Keratinocyte (primary cell): ENCODE measurements at regions not wholly inside any gene's neighbourhood (a gene's known extent, or its start where the extent isn't known, plus 50 kb on each side); places are given as distances from the start of the nearest gene placed in this dataset.

Source experiments
- DNase-seq: peaks from one replicate; pipeline ENCODE4 v3.0.0-alpha.2; 2011; ENCODE audit warnings: low read depth, missing footprints, low spot score
- FAIRE-seq: peaks from 2 replicates; lab custom pipeline; 2011; peaks lifted over from hg19 to GRCh38; lab: Jason Lieb, UNC
- H2AFZ ChIP-seq: 2 replicates; pipeline ENCODE4 v1.6.0; 2012; ENCODE audit warnings: low read length, control low read depth, inconsistent platforms; ENCODE audit not compliant: control insufficient read depth
- H3K27ac ChIP-seq: 2 replicates; pipeline ENCODE4 v1.5.1; 2011; ENCODE audit warnings: low read length; ENCODE audit not compliant: control insufficient read depth, insufficient read depth
- H3K27me3 ChIP-seq: 3 replicates; pipeline ENCODE4 v1.6.0; 2011; ENCODE audit warnings: low read length; ENCODE audit not compliant: control insufficient read depth, insufficient read depth; ENCODE audit errors: extremely low read depth
- H3K36me3 ChIP-seq, 2 experiments: 2 replicates in 1 of 2; 3 replicates in 1 of 2; pipeline ENCODE4 v1.5.1; 2011; ENCODE audit warnings: low read length in 2 of 2, mild to moderate bottlenecking in 1 of 2; ENCODE audit not compliant: control insufficient read depth in 2 of 2, insufficient read depth in 2 of 2; ENCODE audit errors: extremely low read depth in 1 of 2
- H3K4me1 ChIP-seq: 3 replicates; pipeline ENCODE4 v1.5.1; 2011; ENCODE audit warnings: low read length; ENCODE audit not compliant: control insufficient read depth, insufficient read depth; ENCODE audit errors: extremely low read depth
- H3K4me2 ChIP-seq: 3 replicates; pipeline ENCODE4 v1.6.0; 2011; ENCODE audit warnings: low read depth, low read length; ENCODE audit not compliant: control insufficient read depth, insufficient read depth; ENCODE audit errors: extremely low read depth
- H3K4me3 ChIP-seq, 3 experiments: fragments of 200-600 bp in 1 of 3; sonication (generic) in 1 of 3; 2 replicates in 2 of 3; 3 replicates in 1 of 3; pipeline ENCODE4 v1.5.1; 2011 to 2016; ENCODE audit warnings: low read length in 3 of 3, mild to moderate bottlenecking in 3 of 3, control low read depth in 2 of 3, inconsistent platforms in 1 of 3, low read depth in 1 of 3, mixed read lengths in 1 of 3, mixed run types in 1 of 3, moderate library complexity in 1 of 3; ENCODE audit not compliant: control insufficient read depth in 2 of 3, insufficient read depth in 2 of 3; ENCODE audit errors: extremely low read depth in 1 of 3
- H3K79me2 ChIP-seq: 2 replicates; pipeline ENCODE4 v1.6.0; 2012; ENCODE audit warnings: low read length; ENCODE audit not compliant: control insufficient read depth, insufficient read depth
- H3K9ac ChIP-seq: 3 replicates; pipeline ENCODE4 v1.6.0; 2011; ENCODE audit warnings: low read length; ENCODE audit not compliant: control insufficient read depth, insufficient read depth; ENCODE audit errors: extremely low read depth
- H3K9me1 ChIP-seq: 3 replicates; pipeline ENCODE4 v1.6.0; 2011; ENCODE audit warnings: low read length; ENCODE audit not compliant: control insufficient read depth, insufficient read depth; ENCODE audit errors: extremely low read depth
- H3K9me3 ChIP-seq: 2 replicates; pipeline ENCODE4 v1.5.1; 2012; ENCODE audit warnings: low read depth, low read length; ENCODE audit not compliant: control insufficient read depth
- H4K20me1 ChIP-seq: 3 replicates; pipeline ENCODE4 v1.6.0; 2011; ENCODE audit warnings: low read length; ENCODE audit not compliant: control insufficient read depth, insufficient read depth; ENCODE audit errors: extremely low read depth
- CTCF ChIP-seq, 3 experiments: IDR thresholded peaks in 1 of 3; conservative IDR thresholded peaks in 1 of 3; optimal IDR thresholded peaks in 1 of 3; 2 replicates in 2 of 3; 3 replicates in 1 of 3; pipeline versions ENCODE3 to v1.5.1; 2011; ENCODE audit warnings: low read length in 3 of 3, mild to moderate bottlenecking in 3 of 3, moderate library complexity in 2 of 3, control low read depth in 1 of 3, inconsistent platforms in 1 of 3; ENCODE audit not compliant: insufficient read depth in 2 of 3; ENCODE audit errors: extremely low read depth in 1 of 3
- EZH2 ChIP-seq: IDR thresholded peaks from one replicate; pipeline ENCODE4 v1.6.1; 2012; ENCODE audit warnings: inconsistent platforms, mild to moderate bottlenecking, low read length, moderate library complexity
- dilution Hi-C: fragments of 300-500 bp; cut with MboI; formaldehyde crosslinking; loops from one replicate; pipeline ENCODE4 v1.7.0; 2020; ENCODE audit warnings: low sequenced_read_pairs; ENCODE audit not compliant: extremely low pct_ligation_motif_present

- H3K4me3 ChIP-seq = no peak overlapping the region
- H3K79me2 ChIP-seq = no peaks in the 10 kb centered on the region
- FAIRE-seq (no peak), DNase-seq (no peak)
- no peaks in the 10 kb centered on the region for H3K4me1 ChIP-seq
- no peak overlapping the region for H3K4me2 ChIP-seq
- no peak overlapping the region for H3K9ac ChIP-seq
- H3K9me3 ChIP-seq = no peaks in the 10 kb centered on the region
- no peak overlapping the region for H3K27ac ChIP-seq
- TF ChIP-seq EZH2 (no peak), CTCF (optimal IDR thresholded peaks at IDR 0.05 in 1 of 3, IDR thresholded peaks at IDR 0.05 in 1 of 3, conservative IDR thresholded peaks at IDR 0.05 in 1 of 3; ENCODE audit: extremely low read depth in 1 of 3, insufficient read depth in 2 of 3, low read length in 3 of 3) (no peak)
- no peaks in the 10 kb centered on the region for H3K9me1 ChIP-seq
- no peak overlapping the region for H2AFZ ChIP-seq
- no peaks in the 10 kb centered on the region for H4K20me1 ChIP-seq
- peaks cover 15% of the 10 kb centered on the region for H3K27me3 ChIP-seq
- H3K36me3 ChIP-seq = no peaks in the 10 kb centered on the region
- dilution Hi-C loops = no loop called here
Observed at GRCh38 chr20:60948224-60948623, 303.8 kb upstream of the CDH4 start.

- H3K27ac ChIP-seq = no peak overlapping the region
- H4K20me1 ChIP-seq = no peaks in the 10 kb centered on the region
- no peak overlapping the region for H3K4me2 ChIP-seq
- DNase-seq (no peak), FAIRE-seq (no peak)
- dilution Hi-C loops = no loop called here
- H3K27me3 ChIP-seq = peaks cover 15% of the 10 kb centered on the region
- no peaks in the 10 kb centered on the region for H3K36me3 ChIP-seq
- no peak overlapping the region for H3K9ac ChIP-seq
- H3K4me1 ChIP-seq = no peaks in the 10 kb centered on the region
- no peaks in the 10 kb centered on the region for H3K79me2 ChIP-seq
- no peaks in the 10 kb centered on the region for H3K9me3 ChIP-seq
- no peak overlapping the region for H3K4me3 ChIP-seq
- TF ChIP-seq CTCF (optimal IDR thresholded peaks at IDR 0.05 in 1 of 3, IDR thresholded peaks at IDR 0.05 in 1 of 3, conservative IDR thresholded peaks at IDR 0.05 in 1 of 3; ENCODE audit: extremely low read depth in 1 of 3, insufficient read depth in 2 of 3, low read length in 3 of 3) (no peak), EZH2 (no peak)
- H2AFZ ChIP-seq = no peak overlapping the region
- H3K9me1 ChIP-seq = no peaks in the 10 kb centered on the region
Observed at GRCh38 chr20:60950561-60950960, 301.5 kb upstream of the CDH4 start.
